K562 (cell line): ENCODE measurements at regions not wholly inside any gene's neighbourhood (a gene's known extent, or its start where the extent isn't known, plus 50 kb on each side); places are given as distances from the start of the nearest gene placed in this dataset.

Experiments used
- ASH1L ChIP-seq: fragments of 450-650 bp; IDR thresholded peaks from 2 replicates; pipeline ENCODE4 v1.6.1; 2018; ENCODE audit warnings: borderline replicate concordance, mild to moderate bottlenecking, low read depth; ENCODE audit not compliant: partially characterized antibody
- JUN ChIP-seq, 2 experiments: sonication (generic) in 1 of 2; formaldehyde crosslinking in 1 of 2; IDR thresholded peaks; 2 replicates each; pipeline versions ENCODE4 v1.6.1 to v1.8.0; 2012 to 2022; ENCODE audit warnings: borderline replicate concordance in 2 of 2, mild to moderate bottlenecking in 2 of 2, improper control_type of control experiment in 1 of 2, low read depth in 1 of 2, low read length in 1 of 2, missing genetic modification reagents in 1 of 2
- MGA ChIP-seq: fragments of 450-650 bp; IDR thresholded peaks from 2 replicates; pipeline ENCODE4 v1.6.1; 2016; ENCODE audit warnings: mild to moderate bottlenecking, moderate library complexity
- SAP30 ChIP-seq: fragments of 200-600 bp; sonication (generic); IDR thresholded peaks from 2 replicates; pipeline ENCODE4 v1.6.1; 2012; ENCODE audit warnings: borderline replicate concordance, low read depth, mild to moderate bottlenecking, moderate library complexity, low read length, control low read depth, inconsistent platforms; ENCODE audit not compliant: insufficient read depth, poor library complexity, severe bottlenecking
- TF ChIP-seq, protein P1 (sequence below), 2 experiments: fragments of 450-650 bp; IDR thresholded peaks; 2 replicates each; pipeline ENCODE4 v1.6.1; 2018; ENCODE audit warnings: mild to moderate bottlenecking in 2 of 2, low read depth in 1 of 2; ENCODE audit not compliant: partially characterized antibody in 2 of 2

- TF ChIP-seq JUN (IDR thresholded peaks at IDR 0.05; ENCODE audit: borderline replicate concordance, low read depth, low read length), result 0 out of 2 replicates have a peak, but pooled peaks have one; percentile 31
- no peak for TF ChIP-seq JUN (CRISPR knock-in tag; IDR thresholded peaks at IDR 0.05; ENCODE audit: borderline replicate concordance)
- TF ChIP-seq SAP30, result no peak
- no peak for TF ChIP-seq ASH1L
- TF ChIP-seq, protein P1, sequence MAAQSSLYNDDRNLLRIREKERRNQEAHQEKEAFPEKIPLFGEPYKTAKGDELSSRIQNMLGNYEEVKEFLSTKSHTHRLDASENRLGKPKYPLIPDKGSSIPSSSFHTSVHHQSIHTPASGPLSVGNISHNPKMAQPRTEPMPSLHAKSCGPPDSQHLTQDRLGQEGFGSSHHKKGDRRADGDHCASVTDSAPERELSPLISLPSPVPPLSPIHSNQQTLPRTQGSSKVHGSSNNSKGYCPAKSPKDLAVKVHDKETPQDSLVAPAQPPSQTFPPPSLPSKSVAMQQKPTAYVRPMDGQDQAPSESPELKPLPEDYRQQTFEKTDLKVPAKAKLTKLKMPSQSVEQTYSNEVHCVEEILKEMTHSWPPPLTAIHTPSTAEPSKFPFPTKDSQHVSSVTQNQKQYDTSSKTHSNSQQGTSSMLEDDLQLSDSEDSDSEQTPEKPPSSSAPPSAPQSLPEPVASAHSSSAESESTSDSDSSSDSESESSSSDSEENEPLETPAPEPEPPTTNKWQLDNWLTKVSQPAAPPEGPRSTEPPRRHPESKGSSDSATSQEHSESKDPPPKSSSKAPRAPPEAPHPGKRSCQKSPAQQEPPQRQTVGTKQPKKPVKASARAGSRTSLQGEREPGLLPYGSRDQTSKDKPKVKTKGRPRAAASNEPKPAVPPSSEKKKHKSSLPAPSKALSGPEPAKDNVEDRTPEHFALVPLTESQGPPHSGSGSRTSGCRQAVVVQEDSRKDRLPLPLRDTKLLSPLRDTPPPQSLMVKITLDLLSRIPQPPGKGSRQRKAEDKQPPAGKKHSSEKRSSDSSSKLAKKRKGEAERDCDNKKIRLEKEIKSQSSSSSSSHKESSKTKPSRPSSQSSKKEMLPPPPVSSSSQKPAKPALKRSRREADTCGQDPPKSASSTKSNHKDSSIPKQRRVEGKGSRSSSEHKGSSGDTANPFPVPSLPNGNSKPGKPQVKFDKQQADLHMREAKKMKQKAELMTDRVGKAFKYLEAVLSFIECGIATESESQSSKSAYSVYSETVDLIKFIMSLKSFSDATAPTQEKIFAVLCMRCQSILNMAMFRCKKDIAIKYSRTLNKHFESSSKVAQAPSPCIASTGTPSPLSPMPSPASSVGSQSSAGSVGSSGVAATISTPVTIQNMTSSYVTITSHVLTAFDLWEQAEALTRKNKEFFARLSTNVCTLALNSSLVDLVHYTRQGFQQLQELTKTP (IDR thresholded peaks at IDR 0.05; ENCODE audit: low read depth in 1 of 2, partially characterized antibody in 2 of 2), result peak in 1 of 2 experiments; percentile 89
- no peak for TF ChIP-seq MGA
Measured at GRCh38 chr12:28781671-28782652, 367.1 kb upstream of the FAR2 start (continued).
